SK-N-MC (cell line): ENCODE measurements at regions not wholly inside any gene's neighbourhood (a gene's known extent, or its start where the extent isn't known, plus 50 kb on each side); places are given as distances from the start of the nearest gene placed in this dataset.

Experiments used
- DNase-seq: peaks from one replicate; pipeline ENCODE4 v3.0.0-alpha.2; 2011; ENCODE audit warnings: low read depth, low spot score
- H3K27ac ChIP-seq: fragments of 200-600 bp; sonication (generic); 2 replicates; pipeline ENCODE4 v1.5.1; 2016; ENCODE audit warnings: mixed run types
- H3K36me3 ChIP-seq: fragments of 200-600 bp; sonication (generic); 2 replicates; pipeline ENCODE4 v1.6.1; 2017; ENCODE audit warnings: antibody characterized with exemption, low read length, mixed read lengths; ENCODE audit not compliant: insufficient read depth
- H3K4me3 ChIP-seq: fragments of 200-600 bp; sonication (generic); 2 replicates; pipeline ENCODE4 v1.5.1; 2016
- H3K9ac ChIP-seq: fragments of 200-600 bp; sonication (generic); 2 replicates; pipeline ENCODE4 v1.8.0; 2017; ENCODE audit warnings: mixed run types, mixed read lengths; ENCODE audit not compliant: insufficient read length
- H3K9me3 ChIP-seq: fragments of 200-600 bp; sonication (generic); 2 replicates; pipeline ENCODE4 v1.6.1; 2017; ENCODE audit warnings: low read depth, mild to moderate bottlenecking, antibody characterized with exemption, low read length, moderate library complexity, mixed read lengths
- EZH2 ChIP-seq: fragments of 200-600 bp; sonication (generic); IDR thresholded peaks from one replicate; pipeline ENCODE4 v1.6.1; 2017; ENCODE audit warnings: antibody characterized with exemption
- FOXP2 ChIP-seq: optimal IDR thresholded peaks from 2 replicates; pipeline ENCODE3; 2011; ENCODE audit warnings: mild to moderate bottlenecking, moderate library complexity; ENCODE audit not compliant: insufficient read depth; ENCODE audit errors: extremely low read length, control extremely low read depth
- POLR2AphosphoS5 ChIP-seq: IDR thresholded peaks from 2 replicates; pipeline ENCODE4 v1.6.1; 2012; ENCODE audit warnings: mild to moderate bottlenecking, low read depth, low read length, borderline replicate concordance

DNA sequence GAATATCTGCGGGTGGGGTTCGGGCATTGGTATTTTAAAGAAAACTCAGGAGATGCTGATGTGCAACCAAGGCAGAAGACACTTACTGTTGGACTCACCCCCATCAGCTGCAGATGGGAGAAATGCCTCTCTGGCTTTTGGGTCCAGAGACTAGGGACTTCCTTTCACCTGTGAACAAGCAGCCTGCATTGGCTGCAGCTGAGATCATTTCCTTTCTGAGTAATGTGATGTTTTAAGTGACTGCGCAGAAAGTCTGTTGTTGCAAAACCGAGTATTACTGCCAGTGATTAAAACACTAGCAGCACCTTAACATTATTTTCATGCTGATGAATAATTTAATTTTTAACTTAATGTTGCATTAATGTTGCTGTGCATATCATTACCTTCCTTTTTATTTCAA is 143.0 kb downstream of the TSN start:
- Histone ChIP-seq H3K27ac (no peak overlapping the region), H3K36me3 (no peaks in the 10 kb centered on the region)
- no peak for DNase-seq

DNA sequence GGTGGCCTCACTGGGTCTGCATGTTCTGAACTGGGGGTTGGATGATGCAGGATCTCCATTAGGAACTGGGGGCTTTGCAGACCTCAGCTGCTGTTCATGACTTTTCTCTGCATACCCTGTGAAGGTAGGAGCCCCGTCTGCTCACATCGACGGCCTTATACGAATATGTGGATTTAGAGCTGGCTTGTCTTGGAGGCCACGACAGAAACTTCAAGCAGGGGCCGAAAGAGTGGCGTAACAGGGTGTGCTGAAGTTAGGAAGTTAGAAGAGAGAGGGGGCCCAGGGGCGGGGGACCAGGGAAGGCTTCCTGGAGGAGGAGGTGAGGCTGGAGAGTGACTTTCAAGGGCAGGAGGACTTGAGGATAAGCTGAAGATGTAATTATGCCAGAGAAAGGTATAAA is 144.9 kb downstream of the TSN start:
- H3K9me3 ChIP-seq = no peaks in the 10 kb centered on the region
- no peak for DNase-seq
- no peak overlapping the region for H3K4me3 ChIP-seq
- H3K36me3 ChIP-seq = no peaks in the 10 kb centered on the region
- no peak overlapping the region for H3K9ac ChIP-seq
- TF ChIP-seq EZH2 (no peak), FOXP2 (no peak), POLR2AphosphoS5 (no peak)
- H3K27ac ChIP-seq = no peak overlapping the region

More for the DNA sequence above, 143.0 kb downstream of the TSN start:
- no peak overlapping the region for H3K9ac ChIP-seq
- H3K9me3 ChIP-seq = no peaks in the 10 kb centered on the region
- no peak for TF ChIP-seq POLR2AphosphoS5
- no peak for TF ChIP-seq FOXP2
- TF ChIP-seq EZH2 = no peak
- no peak overlapping the region for H3K4me3 ChIP-seq

GRCh38 chr2:121902171-121902591 is 146.7 kb downstream of the TSN start:
- no peak overlapping the region for H3K27ac ChIP-seq
- DNase-seq = peak; percentile 70
- peak overlapping the region; percentile 75 for H3K4me3 ChIP-seq
- TF ChIP-seq POLR2AphosphoS5 (peak; percentile 80), FOXP2 (no peak)
- H3K36me3 ChIP-seq = no peaks in the 10 kb centered on the region
- peak overlapping the region; percentile 67 for H3K9ac ChIP-seq
- no peaks in the 10 kb centered on the region for H3K9me3 ChIP-seq

DNA sequence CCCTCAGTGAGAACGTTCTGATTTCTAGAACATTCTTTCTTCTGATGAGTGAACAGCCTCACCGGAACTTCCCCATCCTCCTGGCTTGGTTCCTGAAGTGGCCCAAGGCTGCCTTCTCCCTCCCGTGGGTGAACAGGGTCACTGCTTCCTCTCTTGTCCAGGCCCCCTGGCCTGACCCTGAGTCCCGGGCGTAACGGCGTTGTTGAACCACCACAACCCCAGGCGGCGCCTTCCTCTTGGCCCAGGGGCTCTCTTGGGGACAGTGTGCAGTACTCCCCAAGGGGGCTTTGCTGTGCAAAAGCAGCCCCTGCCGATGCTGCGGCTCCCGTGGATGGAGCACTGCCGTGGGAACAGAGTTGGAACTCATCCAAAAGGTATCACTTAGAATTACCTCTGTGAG is 147.2 kb downstream of the TSN start:
- no peaks in the 10 kb centered on the region for H3K9me3 ChIP-seq
- H3K9ac ChIP-seq = peak overlapping the region; percentile 67
- no peak for TF ChIP-seq EZH2
- TF ChIP-seq POLR2AphosphoS5 = no peak
- no peak for TF ChIP-seq FOXP2
- DNase-seq = no peak
- H3K4me3 ChIP-seq = peak overlapping the region; percentile 75
- no peak overlapping the region for H3K27ac ChIP-seq
- no peaks in the 10 kb centered on the region for H3K36me3 ChIP-seq

- H3K36me3 ChIP-seq = no peaks in the 10 kb centered on the region
- H3K9me3 ChIP-seq = no peaks in the 10 kb centered on the region
- peak overlapping the region; percentile 75 for H3K4me3 ChIP-seq
- H3K27ac ChIP-seq = no peak overlapping the region
- no peak for DNase-seq
- peak overlapping the region; percentile 67 for H3K9ac ChIP-seq
- TF ChIP-seq POLR2AphosphoS5 = no peak
- no peak for TF ChIP-seq FOXP2
- TF ChIP-seq EZH2 = no peak
These were observed 147.7 kb downstream of the TSN start for GRCh38 chr2:121903037-121903689.

GRCh38 chr2:121904656-121905055 is 149.2 kb downstream of the TSN start:
- DNase-seq = no peak
- no peak overlapping the region for H3K27ac ChIP-seq
- TF ChIP-seq FOXP2 (no peak), EZH2 (no peak), POLR2AphosphoS5 (no peak)
- no peaks in the 10 kb centered on the region for H3K9me3 ChIP-seq
- H3K36me3 ChIP-seq = no peaks in the 10 kb centered on the region
- no peak overlapping the region for H3K4me3 ChIP-seq
- no peak overlapping the region for H3K9ac ChIP-seq

DNA sequence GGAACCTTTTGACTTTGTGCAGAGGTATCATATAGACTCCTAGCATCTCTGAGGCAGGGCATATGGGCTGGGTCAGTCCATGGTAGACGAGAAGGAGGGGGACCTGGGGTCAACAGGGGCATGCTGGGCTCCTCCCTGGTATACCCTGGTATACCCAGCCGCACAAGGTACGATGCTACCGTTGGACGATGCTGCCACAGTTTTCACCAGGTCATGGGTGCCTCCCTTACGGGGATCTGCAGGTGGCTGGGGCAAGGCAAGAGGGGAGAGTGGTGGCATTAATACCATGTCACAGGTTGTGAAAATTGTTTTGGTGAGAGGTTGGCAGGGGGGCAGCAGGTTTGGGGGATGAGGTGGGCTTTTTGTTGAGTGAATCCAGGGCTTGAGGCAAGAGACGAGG is 149.8 kb downstream of the TSN start:
- DNase-seq = no peak
- H3K9ac ChIP-seq = no peak overlapping the region
- no peak overlapping the region for H3K4me3 ChIP-seq
- H3K36me3 ChIP-seq = no peaks in the 10 kb centered on the region
- H3K27ac ChIP-seq = no peak overlapping the region
- H3K9me3 ChIP-seq = no peaks in the 10 kb centered on the region
- TF ChIP-seq FOXP2 (no peak), POLR2AphosphoS5 (no peak), EZH2 (no peak)

DNA sequence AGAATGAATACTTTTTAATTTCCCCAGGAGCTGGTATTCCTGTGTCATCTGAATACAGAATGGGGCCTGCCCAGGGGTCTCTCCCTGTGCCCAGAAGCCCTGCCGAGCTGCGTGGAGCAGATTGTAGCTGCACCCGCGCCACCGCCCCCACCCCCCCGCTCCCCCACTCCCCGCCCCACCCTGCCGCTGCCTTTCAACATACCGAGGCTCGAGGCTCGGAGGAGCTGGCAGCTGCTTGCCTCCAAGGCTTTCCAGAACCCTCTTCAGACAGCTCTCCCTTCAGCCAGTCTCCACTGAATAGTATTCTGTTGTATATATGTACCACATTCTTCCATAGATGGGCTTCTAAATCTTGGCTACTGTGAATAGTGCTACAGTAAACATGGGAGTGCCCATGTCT is 150.7 kb downstream of the TSN start:
- Histone ChIP-seq H3K9ac (no peak overlapping the region), H3K27ac (no peak overlapping the region), H3K9me3 (no peaks in the 10 kb centered on the region), H3K4me3 (no peak overlapping the region), H3K36me3 (no peaks in the 10 kb centered on the region)
- no peak for DNase-seq
- no peak for TF ChIP-seq FOXP2

DNA sequence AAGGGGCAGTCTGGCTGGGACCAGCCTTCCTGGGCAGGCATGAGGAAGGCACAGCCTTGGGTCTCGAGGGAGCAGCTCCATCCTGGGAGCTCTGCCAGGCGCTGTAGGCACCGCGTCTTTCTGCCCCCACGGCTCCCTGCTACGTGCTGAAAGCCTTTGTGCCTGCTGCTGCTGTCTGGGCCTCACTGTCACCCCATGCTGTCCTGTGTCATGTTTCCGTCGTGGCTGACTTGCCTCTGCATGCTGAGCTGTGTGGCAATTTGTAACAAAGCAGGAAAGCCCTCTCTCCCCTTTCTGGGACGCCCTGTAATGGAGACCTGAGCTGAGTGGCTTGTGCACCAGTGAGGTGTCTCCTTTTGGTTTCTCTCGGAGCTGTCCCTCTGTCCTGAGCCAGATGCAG is 152.5 kb downstream of the TSN start:
- no peak overlapping the region for H3K9ac ChIP-seq
- no peaks in the 10 kb centered on the region for H3K9me3 ChIP-seq
- TF ChIP-seq POLR2AphosphoS5 (no peak), EZH2 (no peak), FOXP2 (no peak)
- H3K4me3 ChIP-seq = peak overlapping the region; percentile 9; the same call in 1 of the 2 replicates
- no peaks in the 10 kb centered on the region for H3K36me3 ChIP-seq
- no peak for DNase-seq
- H3K27ac ChIP-seq = no peak overlapping the region
